Brain microvascular endothelial cell (primary cell): ENCODE measurements at regions not wholly inside any gene's neighbourhood (a gene's known extent, or its start where the extent isn't known, plus 50 kb on each side); places are given as distances from the start of the nearest gene placed in this dataset.
A peak's percentile ranks its signal among the peaks of the same experiment; 100 is the strongest.

Experiments used
- DNase-seq: peaks from one replicate; pipeline ENCODE4 v3.0.0-alpha.2; 2020
- H3K27ac ChIP-seq: fragments of 250-450 bp; sonication (Bioruptor Pico); 2 replicates; pipeline ENCODE4 v1.5.1; 2020; ENCODE audit warnings: mild to moderate bottlenecking, moderate library complexity
- H3K27me3 ChIP-seq: fragments of 250-450 bp; sonication (Bioruptor Pico); replicated peaks from 2 replicates; pipeline ENCODE4 v1.5.1; 2020; ENCODE audit warnings: mild to moderate bottlenecking
- H3K36me3 ChIP-seq: fragments of 250-450 bp; sonication (Bioruptor Pico); replicated peaks from 2 replicates; pipeline ENCODE4 v1.5.1; 2020; ENCODE audit warnings: mild to moderate bottlenecking
- H3K4me3 ChIP-seq: 2 replicates; pipeline ENCODE4 v1.5.1; 2011; ENCODE audit warnings: low read depth, mild to moderate bottlenecking, control low read depth, low read length, moderate library complexity
- CTCF ChIP-seq: IDR thresholded peaks from 2 replicates; pipeline ENCODE4 v1.5.1; 2011; ENCODE audit warnings: low read depth, mild to moderate bottlenecking, moderate library complexity, low read length, control low read depth, inconsistent platforms; ENCODE audit errors: missing control alignments
- in situ Hi-C: cut with HindIII; loops from 2 replicates; pipeline ENCODE4 v1.10.0; 2017; ENCODE audit warnings: low sequenced_read_pairs, low pct_ligation_motif_present

- no peaks in the 10 kb centered on the region for H3K36me3 ChIP-seq
- in situ Hi-C loops, result no loop called here
- peak; percentile 18 for TF ChIP-seq CTCF
- no peak overlapping the region for H3K27ac ChIP-seq
- H3K4me3 ChIP-seq, result no peak overlapping the region
- peak; percentile 18 for DNase-seq
- H3K27me3 ChIP-seq, result no peaks in the 10 kb centered on the region
Measured at GRCh38 chr5:39648848-39649227, 224.1 kb upstream of the DAB2 start.

GRCh38 chr5:39648085-39648847, 223.5 kb upstream of the DAB2 start:
- in situ Hi-C loops, result no loop called here
- DNase-seq, result no peak
- Histone ChIP-seq H3K27ac (no peak overlapping the region), H3K27me3 (no peaks in the 10 kb centered on the region), H3K4me3 (no peak overlapping the region), H3K36me3 (no peaks in the 10 kb centered on the region)
- TF ChIP-seq CTCF, result no peak

GRCh38 chr5:39640552-39640951, 215.8 kb upstream of the DAB2 start:
- Histone ChIP-seq H3K27ac (no peak overlapping the region), H3K27me3 (no peaks in the 10 kb centered on the region), H3K36me3 (no peaks in the 10 kb centered on the region), H3K4me3 (no peak overlapping the region)
- no peak for DNase-seq
- in situ Hi-C loops, result no loop called here
- no peak for TF ChIP-seq CTCF

GRCh38 chr5:39639618-39640089, 214.9 kb upstream of the DAB2 start:
- no peak overlapping the region for H3K4me3 ChIP-seq
- peak; percentile 83 for DNase-seq
- no peaks in the 10 kb centered on the region for H3K36me3 ChIP-seq
- in situ Hi-C loops, result no loop called here
- no peaks in the 10 kb centered on the region for H3K27me3 ChIP-seq
- TF ChIP-seq CTCF, result no peak
- peak overlapping the region; percentile 13 for H3K27ac ChIP-seq

GRCh38 chr5:39638813-39639212, 214.0 kb upstream of the DAB2 start:
- H3K36me3 ChIP-seq, result no peaks in the 10 kb centered on the region
- TF ChIP-seq CTCF, result no peak
- no peak overlapping the region for H3K4me3 ChIP-seq
- no peaks in the 10 kb centered on the region for H3K27me3 ChIP-seq
- in situ Hi-C loops, result no loop called here
- no peak overlapping the region for H3K27ac ChIP-seq
- DNase-seq, result no peak

- Histone ChIP-seq H3K27me3 (no peaks in the 10 kb centered on the region), H3K4me3 (no peak overlapping the region), H3K36me3 (no peaks in the 10 kb centered on the region), H3K27ac (no peak overlapping the region)
- DNase-seq, result no peak
- no peak for TF ChIP-seq CTCF
- in situ Hi-C loops, result no loop called here
Measured at GRCh38 chr5:39633057-39633456, 208.3 kb upstream of the DAB2 start.
